ENCODE measurements at regions not wholly inside any gene's neighbourhood (a gene's known extent, or its start where the extent isn't known, plus 50 kb on each side); places are given as distances from the start of the nearest gene placed in this dataset.

- no peak for DNase-seq
These were observed 140.6 kb downstream of the C5orf15 start for GRCh38 chr5:133827830-133828229.

GRCh38 chr5:133827011-133827410 lies 141.4 kb downstream of the C5orf15 start:
- DNase-seq, result no peak

GRCh38 chr5:133825631-133826289 lies 142.7 kb downstream of the C5orf15 start:
- no peak for DNase-seq

- no peak for DNase-seq
These were observed 143.7 kb downstream of the C5orf15 start for GRCh38 chr5:133824661-133825254.

GRCh38 chr5:133821889-133822288 lies 146.5 kb downstream of the C5orf15 start:
- DNase-seq, result no peak

GRCh38 chr5:133821311-133821741 lies 147.1 kb downstream of the C5orf15 start:
- no peak for DNase-seq

GRCh38 chr5:133820507-133820906 lies 147.9 kb downstream of the C5orf15 start:
- DNase-seq, result no peak

GRCh38 chr5:133819977-133820471 lies 148.4 kb downstream of the C5orf15 start:
- no peak for DNase-seq

GRCh38 chr5:133818869-133819600 lies 149.4 kb downstream of the C5orf15 start:
- no peak for DNase-seq

- DNase-seq, result no peak
These were observed 150.4 kb downstream of the C5orf15 start for GRCh38 chr5:133818031-133818431.

- DNase-seq, result no peak
These were observed 151.0 kb downstream of the C5orf15 start for GRCh38 chr5:133817456-133817855.

- no peak for DNase-seq
These were observed 151.6 kb downstream of the C5orf15 start for GRCh38 chr5:133816791-133817190.

- DNase-seq, result no peak
These were observed 154.3 kb downstream of the C5orf15 start for GRCh38 chr5:133814152-133814551.

- DNase-seq, result no peak
These were observed 157.3 kb downstream of the C5orf15 start for GRCh38 chr5:133811168-133811567.

- DNase-seq, result no peak
These were observed 158.6 kb downstream of the C5orf15 start for GRCh38 chr5:133809801-133810200.

- no peak for DNase-seq
These were observed 161.1 kb downstream of the C5orf15 start for GRCh38 chr5:133807348-133807747.

- DNase-seq, result no peak
These were observed 161.6 kb downstream of the C5orf15 start for GRCh38 chr5:133806847-133807246.

GRCh38 chr5:133801955-133802751 lies 166.3 kb downstream of the C5orf15 start:
- DNase-seq, result no peak

GRCh38 chr5:133801431-133801830 lies 167.0 kb downstream of the C5orf15 start:
- DNase-seq, result no peak

GRCh38 chr5:133799571-133800237 lies 168.7 kb downstream of the C5orf15 start:
- DNase-seq, result no peak

- DNase-seq, result no peak
These were observed 171.3 kb downstream of the C5orf15 start for GRCh38 chr5:133797167-133797566.

GRCh38 chr5:133796186-133796585 lies 172.2 kb downstream of the C5orf15 start:
- no peak for DNase-seq
